ENCODE measurements at regions not wholly inside any gene's neighbourhood (a gene's known extent, or its start where the extent isn't known, plus 50 kb on each side); places are given as distances from the start of the nearest gene placed in this dataset.

GRCh38 chr2:64919261-64919660 is 69.9 kb upstream of the SLC1A4 start:
- Histone ChIP-seq H3K27ac (ENCODE audit: insufficient read depth, low read length) (no peak overlapping the region), H3K36me3 (ENCODE audit: control insufficient read depth, insufficient read depth, low read length) (no peaks in the 10 kb centered on the region), H3K4me1 (ENCODE audit: control insufficient read depth, insufficient read depth, low read length) (no peaks in the 10 kb centered on the region), H3K9me1 (ENCODE audit: insufficient read depth, low read length) (no peaks in the 10 kb centered on the region), H2BK20ac (ENCODE audit: low read depth, low read length) (no peak overlapping the region), H4K5ac (ENCODE audit: low read depth, low read length) (no peak overlapping the region), H2AK5ac (ENCODE audit: low read depth, low read length) (no peak overlapping the region), H2BK120ac (ENCODE audit: low read depth, low read length) (no peak overlapping the region), H2AK9ac (replicated peaks; ENCODE audit: low read depth, low read length, poor library complexity) (no peak overlapping the region), H2BK5ac (ENCODE audit: low read depth, low read length, poor library complexity, severe bottlenecking) (no peak overlapping the region), H3K9ac (ENCODE audit: low read depth, low read length) (no peak overlapping the region), H3K14ac (replicated peaks; ENCODE audit: low read depth, low read length) (no peak overlapping the region), H3K4me2 (ENCODE audit: low read depth, low read length) (no peak overlapping the region), H3K79me1 (ENCODE audit: low read depth in 1 of 2, low read length in 2 of 2) (no peaks in the 10 kb centered on the region), H3K4ac (ENCODE audit: low read depth, low read length) (no peak overlapping the region), H3K27me3 (ENCODE audit: control insufficient read depth, insufficient read depth, low read length) (peaks cover 12% of the 10 kb centered on the region), H4K91ac (ENCODE audit: insufficient read depth, low read depth, low read length) (no peak overlapping the region), H3K56ac (ENCODE audit: extremely low read depth, insufficient read depth, low read length) (no peak overlapping the region), H2BK15ac (ENCODE audit: low read depth, low read length) (no peak overlapping the region), H4K8ac (ENCODE audit: low read depth in 2 of 2, low read length in 2 of 2) (no peak overlapping the region), H2AFZ (replicated peaks; ENCODE audit: low read length, poor library complexity) (no peak overlapping the region), H3K9me3 (ENCODE audit: control insufficient read depth, insufficient read depth, low read length) (no peaks in the 10 kb centered on the region), H4K20me1 (ENCODE audit: insufficient read depth, low read length) (no peaks in the 10 kb centered on the region), H3K18ac (ENCODE audit: low read depth, low read length) (no peak overlapping the region), H3K4me3 (ENCODE audit: insufficient read depth, low read depth, low read length) (no peak overlapping the region), H3K23ac (ENCODE audit: low read depth, low read length) (no peak overlapping the region)
- DNase-seq = no peak
- WGBS, 2 experiments (ENCODE audit: extremely low coverage in 2 of 2, insufficient read length in 1 of 2) = no CpG with 5 or more reads among the region's 2 CpGs
- intact Hi-C loops (cut with micrococcal nuclease) = loop anchor here (5.0 kb wide), 1 partner anchor 268 kb away; no protein-coding TSS in a partner anchor
- CTCF ChIA-PET = interaction anchor here (1.3 kb wide), 1 partner anchor 121 kb away, joined by 5 read pairs; no protein-coding TSS in a partner anchor
- ATAC-seq (ENCODE audit: low read depth) = no peak
- POLR2A ChIA-PET (ENCODE audit: unreplicated experiment) = no interaction called here
- TF ChIP-seq NFE2L2 (IDR thresholded peaks at IDR 0.05; ENCODE audit: low read depth, low read length) (no peak), MAFK (IDR thresholded peaks at IDR 0.05; ENCODE audit: low read depth, low read length) (no peak), BHLHE40 (IDR thresholded peaks at IDR 0.05; ENCODE audit: low read depth, low read length) (no peak), CHD1 (IDR thresholded peaks at IDR 0.05; ENCODE audit: low read depth, low read length) (no peak), MXI1 (IDR thresholded peaks at IDR 0.05; ENCODE audit: borderline replicate concordance, low read depth, low read length) (no peak), RCOR1 (IDR thresholded peaks at IDR 0.05; ENCODE audit: insufficient replicate concordance, low read length) (no peak), POLR2A (IDR thresholded peaks at IDR 0.05; ENCODE audit: low read depth, low read length) (no peak), SMC3 (IDR thresholded peaks at IDR 0.05; ENCODE audit: low read depth, low read length) (no peak), RAD21 (IDR thresholded peaks at IDR 0.05; ENCODE audit: low read length) (no peak), FOS (IDR thresholded peaks at IDR 0.05; ENCODE audit: low read depth, low read length) (no peak), MAZ (IDR thresholded peaks at IDR 0.05; ENCODE audit: borderline replicate concordance, low read depth, low read length) (no peak), RFX5 (IDR thresholded peaks at IDR 0.05; ENCODE audit: low read depth, low read length) (no peak), USF2 (IDR thresholded peaks at IDR 0.05; ENCODE audit: low read depth, low read length) (no peak), CTCF (conservative IDR thresholded peaks at IDR 0.05; ENCODE audit: low read depth, low read length) (no peak), CEBPB (IDR thresholded peaks at IDR 0.05; ENCODE audit: low read depth, low read length) (no peak), ELK1 (IDR thresholded peaks at IDR 0.05; ENCODE audit: borderline replicate concordance, low read depth, low read length) (no peak)
- in situ Hi-C loops (cut with MboI; ENCODE audit: low sequenced_read_pairs) = loop anchor here (5.0 to 25.0 kb wide), 2 partner anchors 123 to 243 kb away; no protein-coding TSS in a partner anchor
- dilution Hi-C loops (cut with HindIII; ENCODE audit: low sequenced_read_pairs, unreplicated experiment) = no loop called here
- no TSS peak for BruUV-seq (replicated peaks)

Data from IMR-90 (cell line).